HG02884 (cell line): ENCODE measurements at regions not wholly inside any gene's neighbourhood (a gene's known extent, or its start where the extent isn't known, plus 50 kb on each side); places are given as distances from the start of the nearest gene placed in this dataset.

ENCODE experiments used
- ATAC-seq: cut with Tn5 transposase; IDR thresholded peaks from one replicate; pipeline ENCODE4 v1.9.1; 2021; ENCODE audit warnings: mild to moderate bottlenecking, moderate library complexity; ENCODE audit not compliant: unreplicated experiment

GRCh38 chr11:134642206-134642605 is 230.2 kb upstream of the B3GAT1 start:
- ATAC-seq: no peak

- no peak for ATAC-seq
Measured at GRCh38 chr11:134640971-134641968, 229.2 kb upstream of the B3GAT1 start.

DNA sequence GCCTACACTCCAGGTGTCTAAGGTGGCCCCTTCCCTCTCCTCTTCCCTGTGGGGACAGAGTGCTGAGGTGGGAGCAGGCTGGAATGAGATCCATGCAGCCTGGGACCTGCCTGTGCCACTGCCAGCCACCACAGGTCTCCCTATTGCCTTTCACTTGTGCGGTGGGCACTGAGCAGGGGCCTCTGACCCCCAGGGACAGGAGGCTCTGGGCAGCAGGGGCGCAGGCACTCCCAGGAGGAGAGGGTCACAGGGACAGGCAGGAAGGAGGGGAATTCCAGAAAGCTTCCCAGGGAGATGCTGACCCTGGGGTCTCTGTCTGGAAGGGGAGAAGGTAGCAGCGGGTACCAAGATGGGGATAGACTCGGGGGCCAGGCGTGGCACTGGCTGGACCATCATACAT is 228.5 kb upstream of the B3GAT1 start:
- ATAC-seq: no peak

DNA sequence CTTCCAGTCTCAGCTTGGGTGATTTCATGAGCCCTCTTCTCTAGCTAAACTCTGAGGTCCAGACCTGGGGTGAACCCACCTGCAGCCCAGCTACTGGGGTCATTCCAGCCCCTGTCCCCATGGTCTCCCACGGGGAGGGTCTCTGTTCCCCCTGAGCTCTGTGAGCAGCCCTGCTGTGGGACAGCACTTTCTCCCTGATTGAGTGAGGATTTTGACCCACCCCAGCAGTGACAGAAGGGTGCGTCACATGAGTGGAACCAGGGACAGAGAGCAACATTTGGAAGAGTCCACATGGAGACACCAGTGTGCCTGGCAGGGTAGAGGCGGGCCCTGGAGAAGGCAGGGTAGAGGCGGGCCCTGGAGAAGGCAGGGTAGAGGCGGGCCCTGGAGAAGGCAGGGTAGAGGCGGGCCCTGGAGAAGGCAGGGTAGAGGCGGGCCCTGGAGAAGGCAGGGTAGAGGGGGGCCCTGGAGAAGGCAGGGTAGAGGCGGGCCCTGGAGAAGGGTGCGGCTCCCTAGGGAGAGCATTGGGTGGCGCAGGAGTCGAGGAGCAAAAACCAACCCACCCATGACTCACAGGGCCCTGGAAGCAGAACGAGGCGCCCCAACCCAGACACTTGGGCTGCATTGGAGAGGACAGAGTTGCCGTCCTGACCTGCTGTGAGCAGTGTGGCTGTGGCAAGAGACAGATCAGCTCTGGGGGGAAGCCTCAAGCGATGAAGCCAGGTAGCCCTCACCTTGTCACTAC is 227.7 kb upstream of the B3GAT1 start:
- ATAC-seq: no peak

DNA sequence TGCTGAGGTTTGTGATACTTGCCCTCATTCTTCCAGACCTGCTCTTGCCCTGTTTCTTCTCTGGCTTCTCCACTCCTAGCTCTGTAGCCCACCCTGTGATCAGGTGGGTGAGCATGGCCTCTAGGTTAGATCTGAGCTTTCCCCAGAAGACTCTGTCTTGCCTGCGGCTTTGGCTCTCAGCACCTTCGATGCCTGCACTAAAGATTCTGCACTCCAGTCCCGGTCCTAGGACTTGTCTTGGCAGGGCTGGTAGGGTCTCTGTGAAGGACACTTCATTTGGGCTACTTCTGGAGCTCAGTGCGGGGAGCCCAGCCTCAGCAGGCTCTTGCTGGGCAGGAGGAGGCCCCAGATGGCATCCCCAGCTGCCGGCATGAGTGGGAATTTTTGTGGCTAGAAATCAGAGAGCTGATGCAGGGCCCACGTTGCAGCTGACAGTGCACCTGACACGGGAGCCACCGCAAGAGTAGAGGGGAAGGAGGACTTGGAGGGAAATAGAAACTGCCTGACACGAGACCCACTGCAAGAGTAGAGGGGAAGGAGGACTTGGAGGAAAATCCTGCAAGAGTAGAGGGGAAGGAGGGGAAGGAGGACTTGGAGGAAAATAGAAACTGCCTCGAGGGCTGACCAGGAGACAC is 226.9 kb upstream of the B3GAT1 start:
- no peak for ATAC-seq

DNA sequence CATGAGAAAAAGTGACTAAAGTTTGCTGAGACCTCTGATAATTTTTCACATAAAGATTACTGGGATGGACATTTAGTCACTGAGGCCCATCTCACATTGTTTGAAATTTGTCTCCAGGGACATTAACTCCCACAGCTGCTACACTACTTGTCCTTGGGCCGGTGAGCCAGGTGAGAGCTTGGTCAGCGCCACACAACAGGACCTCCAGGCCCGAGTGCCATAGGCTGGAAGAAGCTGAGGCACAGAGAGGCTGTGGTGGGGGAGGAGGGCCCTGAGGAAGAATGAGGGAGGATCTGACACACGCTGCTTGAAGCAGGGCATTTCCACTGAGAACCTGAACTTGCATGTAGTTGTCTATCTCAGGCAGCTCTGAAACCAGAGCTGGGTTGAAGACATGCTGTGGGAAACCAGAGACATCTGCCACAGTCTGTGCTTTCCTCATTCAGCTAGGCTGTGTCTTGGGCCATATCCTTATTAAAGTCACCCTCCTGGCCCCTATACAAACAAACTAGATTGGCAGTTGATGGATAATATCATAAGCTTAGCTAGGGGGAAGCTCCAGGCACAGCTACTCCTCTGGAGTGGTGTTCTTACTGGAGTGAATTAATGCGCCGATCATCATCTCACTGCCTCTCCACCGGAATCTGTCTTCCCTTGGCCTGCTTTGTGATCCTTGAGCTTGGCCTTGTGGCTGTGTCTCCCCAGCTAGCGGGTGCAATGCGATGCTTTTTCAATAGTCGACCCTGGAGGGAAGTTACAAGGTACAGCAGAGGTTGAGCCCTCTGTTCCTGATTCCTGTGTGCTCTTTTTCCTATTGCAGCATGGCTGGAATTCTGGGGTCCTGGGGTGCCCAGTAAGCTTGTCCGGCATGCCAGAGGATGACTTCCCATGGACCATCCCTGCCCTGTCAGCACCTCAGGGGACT is 225.3 kb upstream of the B3GAT1 start:
- ATAC-seq: no peak

DNA sequence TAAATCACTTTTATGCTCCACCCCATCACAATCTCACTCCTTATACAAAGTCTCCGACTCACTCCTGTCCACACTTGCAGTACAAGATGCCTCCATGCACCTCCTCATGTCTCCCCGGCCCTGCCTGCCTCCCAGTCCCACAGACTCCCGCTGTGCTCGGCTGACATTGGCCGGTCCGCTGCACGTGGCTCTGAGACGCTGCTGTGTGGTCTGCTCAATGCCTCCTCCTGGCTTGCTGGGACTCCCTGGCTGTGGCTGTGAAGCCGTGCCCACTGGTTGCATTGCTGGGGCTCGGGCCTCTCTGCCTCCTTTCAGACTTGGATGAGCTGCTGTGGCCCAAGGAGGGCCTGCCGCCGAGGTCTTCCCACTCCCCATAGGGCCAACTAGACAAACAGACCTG is 224.0 kb upstream of the B3GAT1 start:
- no peak for ATAC-seq

- no peak for ATAC-seq
Measured at GRCh38 chr11:134634897-134635831, 223.1 kb upstream of the B3GAT1 start.

DNA sequence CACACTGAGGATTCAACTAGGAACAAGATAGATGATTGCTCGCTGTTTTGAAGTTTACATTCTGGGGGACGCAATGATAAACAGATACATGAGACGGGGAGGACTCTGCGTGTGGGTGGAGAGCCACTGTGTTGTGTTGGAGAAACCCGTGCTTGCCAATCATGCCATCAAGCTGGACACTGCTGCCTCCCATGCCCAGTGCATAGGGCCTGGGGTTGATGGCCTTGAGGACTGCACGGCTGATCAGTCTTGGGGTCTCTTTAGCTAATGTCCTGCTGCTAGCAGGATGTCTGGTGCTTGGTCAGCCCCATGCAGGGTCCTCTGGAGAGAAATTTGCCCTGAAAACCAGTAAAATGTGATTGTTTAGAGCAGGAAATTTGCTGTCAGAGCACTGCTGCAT is 221.2 kb upstream of the B3GAT1 start:
- ATAC-seq: no peak

- ATAC-seq: no peak
Measured at GRCh38 chr11:134632347-134633119, 220.5 kb upstream of the B3GAT1 start.

- no peak for ATAC-seq
Measured at GRCh38 chr11:134630861-134631260, 218.8 kb upstream of the B3GAT1 start.

GRCh38 chr11:134628426-134628825 is 216.4 kb upstream of the B3GAT1 start:
- no peak for ATAC-seq

DNA sequence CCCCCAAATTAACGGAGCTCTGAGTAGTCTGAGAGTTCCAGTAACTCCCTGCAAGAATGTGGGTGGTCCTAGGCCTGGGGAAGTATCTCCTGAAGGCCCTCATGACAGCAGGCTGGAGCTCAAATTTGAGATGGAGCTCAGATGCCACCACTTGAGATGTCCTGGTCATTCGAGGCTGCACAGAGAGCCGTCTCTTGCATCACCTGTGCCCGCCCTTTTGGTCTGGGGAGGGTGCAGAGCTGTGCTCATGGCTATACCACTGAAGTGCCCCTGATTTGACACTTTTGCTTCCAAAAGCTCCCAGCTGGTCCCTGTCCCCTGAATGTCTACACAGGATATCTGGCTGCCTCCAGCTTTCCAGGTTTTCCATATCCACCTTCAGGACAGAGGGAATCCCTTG is 214.0 kb upstream of the B3GAT1 start:
- ATAC-seq: no peak

- ATAC-seq: no peak
Measured at GRCh38 chr11:134625631-134626030, 213.6 kb upstream of the B3GAT1 start.

DNA sequence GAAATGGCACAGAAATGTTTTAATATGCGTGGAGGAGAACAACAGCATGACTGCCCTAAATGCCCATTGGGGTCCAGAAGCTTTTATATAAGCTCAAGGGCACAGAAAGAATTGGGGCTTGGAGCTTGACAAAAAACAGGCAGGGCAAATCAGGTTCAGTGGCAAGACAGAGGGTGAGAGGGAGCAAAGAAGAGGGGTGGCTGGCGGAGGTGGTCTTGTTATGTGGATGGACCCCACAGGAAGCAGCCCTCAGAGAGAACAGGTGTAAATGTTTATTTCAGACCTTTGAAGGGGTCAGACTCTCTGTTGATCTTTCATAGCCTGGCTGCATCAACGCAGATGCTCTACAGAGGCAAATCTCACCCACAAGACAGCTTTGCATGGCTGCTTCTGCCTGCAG is 213.1 kb upstream of the B3GAT1 start:
- no peak for ATAC-seq

DNA sequence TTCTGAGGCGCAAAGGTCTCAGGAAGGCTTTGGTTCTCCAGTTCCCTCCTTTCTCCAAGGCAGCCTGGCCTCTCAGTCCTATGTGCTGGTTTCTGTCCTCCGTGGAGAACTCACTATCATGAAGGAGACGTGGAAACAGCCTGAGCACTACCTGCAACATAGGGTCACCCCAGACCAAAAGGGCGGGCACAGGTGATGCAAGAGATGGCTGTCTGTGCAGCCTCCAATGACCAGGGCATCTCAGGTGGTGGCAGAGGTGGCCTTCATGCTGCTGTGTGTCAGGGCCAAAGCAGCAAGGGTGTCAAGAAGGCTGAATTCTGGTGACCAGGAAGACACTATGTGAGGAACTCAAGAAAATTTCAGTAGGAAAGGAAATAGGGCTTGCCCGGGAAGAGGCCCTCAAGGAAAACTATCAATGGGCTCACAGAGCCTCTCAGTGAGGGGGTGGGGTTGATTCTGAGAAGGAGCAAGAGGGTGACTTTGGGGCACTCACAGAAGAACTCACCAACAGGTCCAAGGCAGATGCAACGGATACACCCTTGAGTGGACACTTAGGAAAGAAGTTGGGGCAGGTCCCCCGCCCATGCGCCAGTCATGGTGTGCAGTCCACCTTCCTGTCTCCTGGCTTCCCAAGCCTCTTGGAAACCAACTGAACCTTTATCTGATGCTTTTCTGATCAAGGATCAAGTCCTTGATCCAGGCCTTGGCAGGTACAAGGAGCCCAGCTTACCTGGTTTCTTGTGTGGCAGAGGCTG is 212.3 kb upstream of the B3GAT1 start:
- ATAC-seq: no peak

- no peak for ATAC-seq
Measured at GRCh38 chr11:134623711-134624110, 211.7 kb upstream of the B3GAT1 start.

DNA sequence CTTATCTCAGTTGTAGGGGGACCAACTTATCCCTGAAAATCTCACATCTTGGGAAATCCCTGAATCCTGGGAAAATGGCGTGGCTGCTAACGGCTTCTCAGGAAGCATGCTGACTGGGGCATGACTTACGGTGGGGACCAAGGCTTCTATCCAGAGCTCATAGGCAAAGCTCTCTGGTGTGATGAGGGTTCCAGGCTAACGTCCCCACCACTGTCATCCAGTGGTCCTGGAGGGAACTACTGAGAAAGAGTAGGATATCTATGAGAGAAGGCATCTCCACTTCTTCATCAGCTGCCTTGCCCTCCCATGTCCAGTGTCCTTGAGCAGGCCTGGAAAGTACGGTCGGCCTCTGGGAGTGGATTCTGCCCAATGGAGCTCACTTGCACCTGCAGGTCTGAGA is 210.4 kb upstream of the B3GAT1 start:
- ATAC-seq: no peak
